Sigmoid colon (tissue), 4 donors: ENCODE measurements at regions not wholly inside any gene's neighbourhood (a gene's known extent, or its start where the extent isn't known, plus 50 kb on each side); places are given as distances from the start of the nearest gene placed in this dataset.
"Not testable (repeated sequence)": the region's sequence is repeated elsewhere in the genome, so short reads cannot be mapped to it uniquely, and the experiment has no call there.

Source experiments
- CTCF ChIP-seq, 4 experiments: fragments of 450-650 bp in 3 of 4; fragments of 200-600 bp in 1 of 4; IDR thresholded peaks; one replicate each; pipeline ENCODE4 v1.5.1; 2016 to 2019; ENCODE audit warnings: antibody characterized with exemption in 4 of 4, mild to moderate bottlenecking in 3 of 4, moderate library complexity in 2 of 4
- EP300 ChIP-seq, 4 donors: sonication (generic); formaldehyde crosslinking; IDR thresholded peaks; one replicate each; pipeline ENCODE4 v1.6.1; 2017; ENCODE audit warnings: antibody characterized with exemption in 4 of 4
- POLR2A ChIP-seq, 2 donors: fragments of 450-650 bp; IDR thresholded peaks; one replicate each; pipeline ENCODE4 v1.6.1; 2016; ENCODE audit warnings: antibody characterized with exemption in 2 of 2, mild to moderate bottlenecking in 2 of 2, moderate library complexity in 2 of 2
- POLR2AphosphoS5 ChIP-seq, 4 donors: sonication (generic); formaldehyde crosslinking; IDR thresholded peaks; one replicate each; pipeline ENCODE4 v1.6.1; 2017; ENCODE audit warnings: antibody characterized with exemption in 4 of 4

GRCh38 chr16:16742573-16742972 is 363.6 kb downstream of the NPIPA7 start:
- TF ChIP-seq CTCF, POLR2A, EP300, POLR2AphosphoS5 (IDR thresholded peaks at IDR 0.05): not testable (repeated sequence)
